Stimulated activated naive CD4-positive, alpha-beta T cell (primary cell): ENCODE measurements at regions not wholly inside any gene's neighbourhood (a gene's known extent, or its start where the extent isn't known, plus 50 kb on each side); places are given as distances from the start of the nearest gene placed in this dataset.
"Not testable (repeated sequence)": the region's sequence is repeated elsewhere in the genome, so short reads cannot be mapped to it uniquely, and the experiment has no call there.

Experiments
- DNase-seq, 6 experiments: peaks; one replicate each; lab custom pipeline; 2025; lab: John Stamatoyannopoulos, UW

- DNase-seq = no peak
These were observed 303.5 kb downstream of the TBC1D4 start for GRCh38 chr13:75178436-75178835.

GRCh38 chr13:75175575-75175974 is 306.4 kb downstream of the TBC1D4 start:
- no peak for DNase-seq

DNA sequence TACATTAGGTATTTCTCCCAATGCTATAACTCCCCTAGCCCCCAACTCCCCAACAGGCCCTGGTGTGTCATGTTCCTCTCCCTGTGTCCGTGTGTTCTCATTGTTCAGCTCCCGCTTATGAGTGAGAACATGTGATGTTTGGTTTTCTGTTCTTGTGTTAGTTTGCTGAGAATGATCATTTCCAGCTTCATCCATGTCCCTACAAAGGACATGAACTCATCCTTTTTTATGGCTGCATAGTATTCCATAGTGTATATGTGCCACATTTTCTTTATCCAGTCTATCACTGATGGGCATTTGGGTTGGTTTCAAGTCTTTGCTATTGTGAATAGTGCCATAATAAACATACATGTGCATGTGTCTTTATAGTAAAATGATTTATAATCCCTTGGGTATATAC is 306.9 kb downstream of the TBC1D4 start:
- DNase-seq = not testable (repeated sequence)

- no peak for DNase-seq
These were observed 307.5 kb downstream of the TBC1D4 start for GRCh38 chr13:75174481-75174880.

GRCh38 chr13:75173457-75174356 is 308.3 kb downstream of the TBC1D4 start:
- no peak for DNase-seq

GRCh38 chr13:75170311-75170710 is 311.7 kb downstream of the TBC1D4 start:
- DNase-seq = no peak

DNA sequence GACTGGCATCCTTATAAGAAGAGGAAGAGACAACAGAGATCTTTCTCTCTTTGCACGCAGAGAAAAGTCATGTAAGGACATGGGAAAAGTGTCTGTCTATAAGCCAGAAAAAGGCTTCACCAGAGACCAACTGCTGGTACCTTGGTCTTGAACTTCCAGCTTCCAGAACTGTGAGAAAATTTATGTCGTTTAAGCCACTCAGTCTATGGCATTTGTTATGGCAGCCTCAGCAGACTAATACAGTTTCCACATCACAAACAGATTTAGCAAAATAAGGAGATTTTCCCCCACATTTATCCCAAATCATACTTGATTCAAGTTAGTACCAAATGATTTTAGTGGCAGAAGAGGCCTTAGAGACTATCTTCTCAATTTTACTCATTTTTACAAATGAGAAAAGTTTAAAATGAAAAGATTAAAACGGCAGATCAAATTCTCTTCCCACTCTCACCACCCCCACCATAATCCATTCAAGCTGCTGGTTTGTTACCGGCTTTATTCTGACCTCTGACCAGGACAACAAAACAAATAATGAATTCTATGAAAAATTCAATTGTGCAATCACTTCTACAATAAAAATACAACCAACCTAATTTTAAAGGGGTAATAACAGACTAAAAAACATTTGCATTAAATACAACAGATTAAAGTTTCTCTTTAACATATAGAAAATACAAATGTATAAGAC is 316.3 kb downstream of the TBC1D4 start:
- no peak for DNase-seq

GRCh38 chr13:75161804-75162203 is 320.2 kb downstream of the TBC1D4 start:
- DNase-seq = no peak

DNA sequence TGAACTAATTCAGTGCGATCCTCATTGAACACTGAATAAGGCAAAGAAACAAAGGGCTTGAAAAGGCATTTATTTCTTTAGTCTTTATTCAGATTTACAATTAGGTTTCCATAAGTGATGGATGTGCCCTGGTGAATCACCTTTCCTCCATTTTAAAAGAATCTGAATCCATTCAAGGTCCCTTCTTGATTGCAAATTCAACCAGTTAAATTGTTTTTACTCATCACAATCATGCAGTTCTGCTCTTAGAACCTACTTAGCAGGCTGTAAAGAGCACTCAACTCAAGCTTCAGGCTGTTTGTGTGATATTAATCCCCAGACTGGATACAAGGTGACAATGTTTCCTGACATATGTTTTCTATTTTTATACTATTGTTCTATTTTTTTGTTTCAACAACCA is 321.0 kb downstream of the TBC1D4 start:
- no peak for DNase-seq

DNA sequence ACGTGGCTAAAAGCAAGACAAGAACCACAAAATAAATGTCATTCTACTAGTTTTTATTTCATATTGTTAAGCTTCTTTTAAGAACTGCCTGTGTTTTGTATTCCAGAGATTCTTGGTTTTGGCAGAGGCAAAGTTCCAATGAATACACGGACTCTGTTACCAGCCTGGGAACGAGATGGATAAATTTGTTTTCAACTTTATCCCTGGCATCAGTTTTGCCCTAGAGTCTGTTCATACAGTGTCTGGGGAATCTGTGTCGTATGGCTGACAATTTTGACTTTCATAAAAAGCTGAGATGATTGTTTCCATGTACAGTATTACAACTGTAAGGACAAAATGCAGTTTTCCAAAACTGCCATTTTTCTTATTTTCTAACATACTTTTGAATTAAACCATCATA is 327.6 kb downstream of the TBC1D4 start:
- DNase-seq = no peak

- DNase-seq = no peak
These were observed 328.1 kb downstream of the TBC1D4 start for GRCh38 chr13:75153834-75154233.

GRCh38 chr13:75153386-75153785 is 328.6 kb downstream of the TBC1D4 start:
- no peak for DNase-seq

GRCh38 chr13:75151081-75151643 is 330.8 kb downstream of the TBC1D4 start:
- DNase-seq = no peak

GRCh38 chr13:75149776-75150175 is 332.2 kb downstream of the TBC1D4 start:
- no peak for DNase-seq

GRCh38 chr13:75147946-75148345 is 334.0 kb downstream of the TBC1D4 start:
- no peak for DNase-seq

DNA sequence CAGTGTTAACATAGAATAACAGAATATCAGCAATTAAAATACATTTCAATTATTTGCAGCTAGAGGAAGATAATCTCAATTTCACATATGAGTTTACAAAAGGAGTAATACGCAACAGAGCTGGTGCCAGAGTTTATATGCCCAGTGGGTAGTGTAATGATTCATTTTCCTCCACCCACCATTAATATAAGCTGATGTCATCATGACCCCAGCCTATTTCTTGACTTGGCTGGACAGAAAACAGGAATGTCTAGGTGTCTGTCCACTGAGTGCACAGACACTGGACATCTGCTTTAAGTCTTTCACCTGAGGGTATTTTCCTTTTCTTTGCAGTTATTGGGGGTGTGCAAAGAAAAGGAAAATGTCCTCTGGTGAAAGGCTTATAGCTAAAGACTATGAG is 335.5 kb downstream of the TBC1D4 start:
- DNase-seq = no peak

DNA sequence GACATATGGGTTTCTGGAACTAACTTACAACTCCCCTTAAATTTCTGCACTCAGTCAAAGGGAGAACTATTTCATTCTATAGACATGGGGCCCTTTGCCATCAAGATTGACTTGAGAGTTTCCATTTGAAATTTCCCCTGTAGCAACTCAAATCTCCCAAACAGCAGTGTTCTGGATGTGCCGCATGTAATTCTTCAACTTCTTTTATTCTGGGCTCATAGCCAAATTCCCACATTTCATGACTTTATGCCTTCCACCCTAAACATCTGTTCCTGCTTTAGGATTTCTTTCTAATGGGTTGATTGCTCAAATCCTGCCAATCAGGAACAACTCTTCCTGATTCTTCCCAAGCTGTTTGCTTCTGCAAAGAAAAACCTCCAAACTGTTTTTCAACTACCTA is 336.0 kb downstream of the TBC1D4 start:
- no peak for DNase-seq

GRCh38 chr13:75139291-75139690 is 342.7 kb downstream of the TBC1D4 start:
- no peak for DNase-seq

DNA sequence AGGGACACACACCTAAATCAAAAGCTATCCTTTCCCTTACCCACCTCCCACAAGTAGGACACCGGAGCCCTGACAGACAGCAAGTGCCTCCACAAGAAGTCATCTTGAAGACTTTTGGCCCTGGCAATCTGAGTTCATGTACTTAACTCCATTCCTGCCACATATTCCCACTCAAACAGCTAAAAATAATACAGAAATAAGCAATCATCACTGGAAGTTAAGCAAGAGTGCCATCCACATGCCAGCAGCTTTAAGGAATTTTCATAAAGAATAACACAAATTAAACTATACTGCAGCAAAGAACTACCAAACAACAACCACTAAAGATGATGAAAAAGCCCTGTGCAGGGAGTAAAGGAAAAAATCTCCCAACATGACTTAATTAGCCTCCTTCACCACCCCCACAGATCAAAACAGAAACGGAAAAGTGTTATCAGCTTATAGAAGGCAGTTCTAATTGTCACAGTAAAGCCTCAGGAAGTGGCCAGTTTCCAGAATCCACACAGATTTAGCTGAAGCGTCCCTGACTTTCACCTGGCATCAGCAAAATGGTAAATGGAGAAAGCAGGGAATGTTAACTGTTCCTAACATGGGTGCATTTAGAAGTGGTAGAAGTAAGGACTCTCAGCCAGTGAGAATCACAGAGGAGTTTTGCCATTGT is 343.9 kb downstream of the TBC1D4 start:
- DNase-seq = no peak

DNA sequence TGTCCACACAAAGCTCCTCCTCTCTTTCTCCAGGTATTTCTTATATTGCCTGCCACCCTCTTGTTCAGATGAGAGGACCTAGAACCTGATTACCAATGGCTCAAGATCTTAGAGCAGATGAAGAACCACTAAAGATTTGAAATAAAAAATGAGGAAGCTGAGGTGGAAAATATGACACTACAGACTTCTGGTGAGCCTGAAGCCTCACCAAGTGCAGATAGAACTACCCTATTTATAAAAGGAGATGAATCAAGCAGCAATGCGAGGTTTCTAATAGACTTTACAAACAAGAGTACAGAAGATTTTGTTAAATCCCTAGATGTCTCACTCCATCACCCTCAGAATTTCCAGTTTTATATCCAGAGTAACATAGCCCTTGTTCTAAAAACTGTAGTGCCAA is 345.8 kb downstream of the TBC1D4 start:
- no peak for DNase-seq

DNA sequence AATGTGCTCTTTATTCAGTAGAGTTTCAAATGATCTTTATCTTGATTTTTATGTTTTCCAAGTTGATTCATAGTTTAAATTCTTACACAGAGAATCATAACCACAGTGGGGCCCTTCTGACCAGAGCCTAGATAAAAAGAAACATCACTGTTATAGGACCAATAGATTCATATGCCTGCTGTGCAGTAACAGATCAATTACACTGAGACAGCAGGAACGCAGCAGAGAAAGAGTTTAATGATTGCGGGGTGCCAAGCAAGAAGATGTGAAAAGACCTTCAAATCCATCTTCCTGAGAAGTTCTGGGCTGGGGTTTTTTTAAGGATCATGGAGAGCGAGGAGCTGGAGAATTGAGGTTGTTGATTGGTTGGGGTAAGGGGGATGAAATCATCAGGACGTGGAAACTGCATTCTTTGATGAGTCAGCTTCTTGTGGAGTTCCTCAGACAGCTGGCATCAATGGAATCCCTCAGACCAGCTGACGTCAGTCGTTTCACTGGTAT is 346.6 kb downstream of the TBC1D4 start:
- DNase-seq = no peak
